Fibroblast of pulmonary artery (primary cell): ENCODE measurements at regions not wholly inside any gene's neighbourhood (a gene's known extent, or its start where the extent isn't known, plus 50 kb on each side); places are given as distances from the start of the nearest gene placed in this dataset.
A peak's percentile ranks its signal among the peaks of the same experiment; 100 is the strongest.

Experiments
- DNase-seq: peaks from one replicate; pipeline ENCODE4 v3.0.0-alpha.2; 2010; ENCODE audit warnings: low read depth
- H3K4me3 ChIP-seq: replicated peaks from 2 replicates; pipeline ENCODE4 v1.5.1; 2011; ENCODE audit warnings: low read depth, mild to moderate bottlenecking, control low read depth, low read length, moderate library complexity
- CTCF ChIP-seq: IDR thresholded peaks from 2 replicates; pipeline ENCODE4 v1.5.1; 2011; ENCODE audit warnings: mild to moderate bottlenecking, control low read depth, low read length, inconsistent platforms; ENCODE audit errors: missing control alignments

GRCh38 chr3:104604326-104605010 lies 762.2 kb upstream of the ALCAM start:
- H3K4me3 ChIP-seq = no peak overlapping the region
- TF ChIP-seq CTCF = peak; percentile 61
- peak; percentile 63 for DNase-seq

GRCh38 chr3:104606812-104607211 lies 759.9 kb upstream of the ALCAM start:
- TF ChIP-seq CTCF = no peak
- no peak overlapping the region for H3K4me3 ChIP-seq
- no peak for DNase-seq

GRCh38 chr3:104610730-104611652 lies 755.7 kb upstream of the ALCAM start:
- no peak overlapping the region for H3K4me3 ChIP-seq
- TF ChIP-seq CTCF = peak; percentile 9
- no peak for DNase-seq

GRCh38 chr3:104612218-104612617 lies 754.5 kb upstream of the ALCAM start:
- H3K4me3 ChIP-seq = no peak overlapping the region
- DNase-seq = no peak
- no peak for TF ChIP-seq CTCF

- H3K4me3 ChIP-seq = no peak overlapping the region
- no peak for TF ChIP-seq CTCF
- no peak for DNase-seq
Observed at GRCh38 chr3:104614564-104614963, 752.1 kb upstream of the ALCAM start.

GRCh38 chr3:104628185-104628789 lies 738.4 kb upstream of the ALCAM start:
- H3K4me3 ChIP-seq = no peak overlapping the region
- DNase-seq = peak; percentile 79
- peak; percentile 81 for TF ChIP-seq CTCF
